ENCODE measurements at regions not wholly inside any gene's neighbourhood (a gene's known extent, or its start where the extent isn't known, plus 50 kb on each side); places are given as distances from the start of the nearest gene placed in this dataset.
"Not testable (repeated sequence)": the region's sequence is repeated elsewhere in the genome, so short reads cannot be mapped to it uniquely, and the experiment has no call there.

DNA sequence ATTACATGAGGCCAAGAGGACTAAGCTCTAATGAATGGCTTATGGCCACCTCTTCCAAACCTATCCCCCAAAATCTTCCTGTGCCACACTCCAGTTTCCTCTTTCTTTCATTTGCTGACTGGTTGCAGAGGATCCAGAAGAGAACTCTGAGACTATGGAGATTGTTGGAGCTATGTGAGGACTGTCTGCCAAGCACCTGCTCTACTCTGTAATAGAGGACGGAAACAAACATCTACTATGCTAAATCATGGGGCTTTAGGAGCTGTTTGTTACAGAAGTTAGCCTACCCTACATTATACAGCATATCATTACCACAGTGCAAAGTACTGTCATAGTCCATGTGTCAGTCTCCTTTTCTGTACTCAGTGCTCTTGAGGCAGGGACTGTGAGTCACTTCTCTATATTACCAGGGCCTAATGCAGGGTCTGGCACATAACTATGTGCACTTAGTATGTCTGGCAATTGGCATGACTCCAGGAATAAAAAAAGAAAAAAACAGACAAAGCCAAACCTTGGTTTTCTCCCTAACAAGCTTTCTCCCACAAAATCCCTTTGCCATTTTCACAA lies 95.1 kb downstream of the RPAP3 start:
- no peak for DNase-seq (ENCODE audit: low spot score)

DNA sequence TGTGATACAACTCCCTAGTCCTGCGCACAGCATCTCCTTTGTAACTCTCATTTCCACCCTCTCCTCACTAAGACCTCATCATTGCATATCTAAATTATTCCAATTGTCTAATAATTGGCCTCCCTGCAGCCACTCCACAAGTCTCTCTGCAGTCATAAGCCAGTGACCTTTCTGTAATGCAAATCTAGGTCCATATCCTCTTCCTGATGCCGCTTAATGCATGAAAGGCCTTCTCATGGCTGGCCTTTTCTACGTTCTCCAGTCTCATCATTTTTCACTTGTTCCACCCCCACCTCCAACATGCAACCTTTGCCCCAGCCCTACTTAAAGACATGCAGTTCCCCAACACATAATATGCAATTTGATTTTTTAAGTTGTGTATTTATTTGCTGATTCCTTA lies 96.0 kb downstream of the RPAP3 start:
- no peak for DNase-seq (ENCODE audit: low spot score)

DNA sequence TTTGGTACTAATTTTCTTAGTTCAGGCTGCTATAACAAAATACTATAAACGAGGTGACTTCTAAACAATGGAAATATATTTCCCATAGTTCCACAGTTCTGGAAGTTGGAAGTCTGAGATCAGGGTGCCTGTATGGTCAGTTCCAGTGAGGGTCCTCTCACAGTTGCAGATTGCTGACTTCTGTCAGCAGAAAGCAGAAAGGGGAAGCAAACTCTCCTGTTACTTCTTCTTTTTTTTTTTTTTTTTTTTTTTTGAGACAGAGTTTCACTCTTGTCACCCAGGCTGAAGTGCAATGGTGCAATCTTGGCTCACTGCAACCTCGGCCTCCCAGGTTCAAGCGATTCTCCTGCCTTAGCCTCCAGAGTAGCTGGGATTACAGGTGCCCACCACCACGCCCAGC lies 97.2 kb downstream of the RPAP3 start:
- DNase-seq (ENCODE audit: low spot score) = not testable (repeated sequence)

DNA sequence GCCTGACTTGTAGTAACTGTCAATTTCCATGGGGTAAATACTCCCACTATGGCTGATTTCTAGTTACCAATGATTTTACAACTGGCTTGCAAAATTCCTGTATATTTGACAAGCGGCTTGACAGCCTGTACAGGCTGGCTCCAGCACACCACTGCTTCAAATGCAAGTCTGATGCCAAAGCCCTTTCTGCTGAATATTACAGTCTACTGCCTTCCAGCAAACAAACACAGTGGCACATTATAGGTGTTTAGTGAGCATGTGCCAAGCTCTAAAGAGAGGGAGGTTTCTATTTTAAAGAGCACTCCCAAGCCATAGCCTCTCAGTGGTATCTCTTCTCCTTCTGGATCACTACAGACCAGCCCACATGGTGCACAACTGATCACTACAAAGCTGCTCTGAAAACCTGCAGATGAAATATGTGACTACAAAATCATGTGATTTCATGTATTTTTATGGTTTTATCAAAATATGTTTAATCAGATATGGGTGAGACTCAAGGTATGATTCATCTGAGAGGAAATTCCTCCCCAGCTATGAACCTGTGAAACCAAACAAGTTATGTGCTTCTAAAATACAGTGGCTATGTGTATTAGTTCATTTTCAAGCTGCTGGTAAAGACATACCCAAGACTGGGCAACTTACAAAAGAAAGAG lies 101.5 kb downstream of the RPAP3 start:
- DNase-seq (ENCODE audit: low spot score) = no peak

DNA sequence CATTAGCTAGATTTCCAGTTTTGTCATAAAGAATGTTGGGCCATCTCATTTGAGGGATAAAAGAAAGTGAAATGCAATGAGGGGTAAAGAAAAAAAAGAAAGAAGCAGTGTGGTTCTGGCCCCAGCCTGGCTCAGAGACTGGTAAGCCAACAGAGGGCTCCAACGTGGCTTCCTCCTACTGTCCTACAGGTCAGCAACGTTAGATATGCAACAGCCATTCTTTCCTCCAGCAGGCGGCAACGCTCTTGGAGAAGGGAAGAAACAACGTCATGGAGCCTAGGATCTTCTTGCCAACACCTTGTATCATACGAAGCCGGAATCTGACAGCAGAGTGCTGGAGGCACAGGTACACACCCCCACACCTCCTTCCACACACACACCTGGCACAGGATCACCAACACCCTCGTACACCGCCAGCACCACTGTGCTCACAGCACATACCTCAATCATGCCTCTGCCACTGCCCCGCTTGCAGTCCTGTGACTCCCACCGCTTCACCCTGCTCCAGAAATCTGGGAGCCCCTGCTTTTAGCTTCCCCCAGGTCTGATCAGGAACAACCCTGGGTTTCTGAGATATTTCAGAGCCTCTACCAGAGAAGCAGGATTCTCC lies 102.8 kb downstream of the RPAP3 start:
- DNase-seq (ENCODE audit: low spot score) = no peak

DNA sequence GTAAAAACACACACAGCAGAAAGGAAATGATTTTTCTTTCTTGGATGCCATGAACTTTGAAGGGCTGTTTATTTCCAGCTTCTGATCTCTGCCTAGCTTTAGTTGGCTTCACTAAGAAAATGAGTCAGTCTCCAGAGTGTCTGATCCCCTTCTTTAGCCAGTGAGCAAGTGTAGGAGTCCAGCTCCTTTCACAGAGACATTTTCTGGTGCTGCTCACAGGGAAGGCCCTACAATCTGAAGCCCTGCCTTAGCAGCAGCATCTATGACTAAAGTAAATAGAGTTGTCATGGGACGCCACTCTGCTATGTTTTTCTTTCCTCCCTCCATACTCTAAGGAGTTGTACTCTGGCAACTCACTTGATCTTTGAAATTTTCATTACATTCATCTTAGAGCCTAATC lies 103.5 kb downstream of the RPAP3 start:
- no peak for DNase-seq (ENCODE audit: low spot score)

DNA sequence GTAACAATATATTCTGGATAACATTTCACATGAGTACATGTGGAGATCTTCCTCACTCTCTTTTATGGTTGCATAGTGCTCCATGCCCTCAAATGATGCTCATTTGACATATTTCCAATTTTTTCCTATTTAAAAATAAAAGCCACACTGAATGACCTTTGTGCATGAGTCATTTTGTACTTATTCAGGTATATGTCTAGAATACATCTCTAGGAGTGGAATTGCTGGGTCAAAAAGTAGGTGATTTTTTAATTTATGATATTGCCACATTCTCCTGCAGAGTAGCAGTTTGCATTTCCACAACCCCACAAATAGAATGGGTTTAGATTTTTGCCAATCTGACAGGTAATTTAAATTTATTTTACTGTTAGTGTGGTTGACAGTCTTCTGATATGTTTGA lies 104.8 kb downstream of the RPAP3 start:
- no peak for DNase-seq (ENCODE audit: low spot score)

- DNase-seq (ENCODE audit: low spot score) = no peak
Observed at GRCh38 chr12:47591795-47592194, 114.0 kb downstream of the RPAP3 start.

DNA sequence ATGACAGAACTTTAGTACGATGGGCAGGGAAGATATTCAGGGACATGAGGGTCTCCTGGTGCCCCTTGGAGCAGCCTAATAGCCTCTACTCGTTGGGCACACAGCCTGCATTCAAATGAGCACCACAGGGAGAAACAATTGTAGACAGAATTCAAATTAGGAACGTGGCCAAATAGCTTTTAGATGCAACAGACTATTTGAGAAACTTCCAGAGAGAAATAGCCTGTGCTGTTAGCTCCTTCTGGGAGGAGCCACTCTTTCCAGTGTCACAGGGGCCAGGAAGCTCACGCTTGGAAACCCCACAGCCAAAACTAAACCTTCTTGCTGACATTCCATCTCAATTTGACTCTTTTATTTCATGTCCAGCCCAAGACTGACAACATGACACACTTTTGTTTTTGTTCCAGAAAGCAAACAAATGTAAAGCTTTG lies 114.5 kb downstream of the RPAP3 start:
- DNase-seq (ENCODE audit: low spot score) = no peak

- no peak for DNase-seq (ENCODE audit: low spot score)
Observed at GRCh38 chr12:47590771-47591360, 115.0 kb downstream of the RPAP3 start.

- DNase-seq (ENCODE audit: low spot score) = no peak
Observed at GRCh38 chr12:47586952-47587669, 118.7 kb downstream of the RPAP3 start.

GRCh38 chr12:47585507-47585906 lies 120.3 kb downstream of the RPAP3 start:
- DNase-seq (ENCODE audit: low spot score) = no peak

DNA sequence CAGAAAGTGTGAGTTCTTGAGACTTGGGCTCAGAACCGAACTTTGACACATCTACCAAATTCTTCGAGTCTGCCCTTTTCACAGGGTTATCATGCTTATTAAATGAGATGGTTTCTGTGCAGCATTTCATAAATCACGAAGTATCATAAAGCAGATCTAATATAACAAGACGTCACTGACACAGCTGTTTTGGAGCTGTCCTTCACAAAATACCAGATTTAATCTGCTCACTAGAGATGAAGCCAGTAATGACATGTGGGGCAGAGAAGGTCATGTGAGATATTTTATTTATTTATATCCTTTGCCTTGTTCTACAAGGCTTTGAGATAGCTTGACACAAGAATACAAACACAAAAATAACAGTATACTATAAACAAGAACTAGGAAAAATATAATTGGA lies 127.0 kb downstream of the RPAP3 start:
- DNase-seq (ENCODE audit: low spot score) = no peak

GRCh38 chr12:47577206-47577989 lies 128.4 kb downstream of the RPAP3 start:
- DNase-seq (ENCODE audit: low spot score) = no peak

GRCh38 chr12:47576289-47576945 lies 129.4 kb downstream of the RPAP3 start:
- DNase-seq (ENCODE audit: low spot score) = no peak

- no peak for DNase-seq (ENCODE audit: low spot score)
Observed at GRCh38 chr12:47574252-47575021, 131.4 kb downstream of the RPAP3 start.

GRCh38 chr12:47573146-47573659 lies 132.6 kb downstream of the RPAP3 start:
- DNase-seq (ENCODE audit: low spot score) = no peak

DNA sequence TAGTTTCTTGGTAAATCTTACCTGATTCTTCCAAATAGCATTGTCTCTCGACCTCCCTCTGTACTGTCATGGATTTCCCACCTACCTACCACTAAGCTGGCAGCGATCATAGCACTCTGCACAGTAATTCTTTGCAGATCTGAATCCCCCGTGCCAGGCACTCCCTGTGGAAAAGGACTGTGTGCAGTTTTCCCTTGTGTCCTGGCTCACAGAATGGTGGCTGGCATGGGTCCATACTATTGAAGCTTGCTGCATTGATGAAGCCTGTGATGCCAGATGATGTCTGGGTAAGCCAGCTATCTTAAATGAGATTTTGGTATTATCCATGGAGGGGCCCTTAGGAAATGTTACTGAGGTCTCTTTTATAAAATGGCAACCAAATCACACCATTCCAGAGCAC lies 135.7 kb downstream of the RPAP3 start:
- no peak for DNase-seq (ENCODE audit: low spot score)

GRCh38 chr12:47562201-47562600 lies 143.6 kb downstream of the RPAP3 start:
- no peak for DNase-seq (ENCODE audit: low spot score)

DNA sequence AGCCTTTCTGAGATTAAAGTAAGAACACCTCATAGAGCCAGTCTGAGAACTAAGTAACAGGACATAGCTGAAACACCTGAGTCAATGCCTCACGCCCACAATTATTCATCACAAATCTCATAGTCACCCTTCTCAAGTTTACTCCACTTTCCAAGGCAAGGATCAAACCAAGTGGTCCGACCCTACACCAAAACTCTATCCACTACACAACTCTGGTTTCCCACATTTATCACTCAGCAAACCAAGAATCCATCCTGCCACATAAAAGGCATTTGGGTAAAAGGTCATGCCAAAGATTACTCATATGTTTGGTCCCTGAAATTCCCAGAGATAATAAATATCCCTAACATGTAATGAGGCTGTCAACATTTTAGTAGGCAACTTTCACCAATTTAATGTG lies 144.1 kb downstream of the RPAP3 start:
- no peak for DNase-seq (ENCODE audit: low spot score)

Data from NAMALWA (cell line).